HepG2 (cell line): ENCODE measurements at regions not wholly inside any gene's neighbourhood (a gene's known extent, or its start where the extent isn't known, plus 50 kb on each side); places are given as distances from the start of the nearest gene placed in this dataset.

Experiments used
- CHD2 ChIP-seq: IDR thresholded peaks from 2 replicates; pipeline ENCODE4 v1.6.1; 2011; ENCODE audit warnings: low read depth, low read length, improper control_type of control experiment
- JUN ChIP-seq: sonication (generic); formaldehyde crosslinking; IDR thresholded peaks from 2 replicates; pipeline ENCODE4 v1.4.0; 2020; ENCODE audit warnings: mild to moderate bottlenecking, missing genetic modification reagents
- KLF9 ChIP-seq: IDR thresholded peaks from 2 replicates; pipeline ENCODE4 v1.6.1; 2016; ENCODE audit warnings: low read depth
- NCOR1 ChIP-seq: fragments of 200-600 bp; sonication (generic); IDR thresholded peaks from 2 replicates; pipeline ENCODE4 v1.7.0; 2017; ENCODE audit warnings: antibody characterized with exemption, low read length, borderline replicate concordance
- NFIC ChIP-seq: IDR thresholded peaks from 2 replicates; pipeline ENCODE4 v1.6.1; 2012; ENCODE audit warnings: mild to moderate bottlenecking, low read length, inconsistent platforms
- RELA ChIP-seq: sonication (generic); formaldehyde crosslinking; IDR thresholded peaks from 2 replicates; pipeline ENCODE4 v1.4.0; 2020; ENCODE audit warnings: missing genetic modification reagents
- ZFP90 ChIP-seq: sonication (generic); formaldehyde crosslinking; IDR thresholded peaks from 2 replicates; pipeline ENCODE4 v1.8.0; 2022; ENCODE audit warnings: missing genetic modification reagents, mild to moderate bottlenecking, inconsistent platforms, borderline replicate concordance
- ZNF24 ChIP-seq: fragments of 450-650 bp; IDR thresholded peaks from 2 replicates; pipeline ENCODE4 v1.6.1; 2017; ENCODE audit warnings: antibody characterized with exemption, mild to moderate bottlenecking
- TF ChIP-seq, protein P1 (sequence below): IDR thresholded peaks from 2 replicates; pipeline ENCODE4 v1.6.1; 2018; ENCODE audit warnings: missing genetic modification reagents, mild to moderate bottlenecking, missing compliant biosample characterization
- TF ChIP-seq, protein P2 (sequence below): sonication (generic); formaldehyde crosslinking; IDR thresholded peaks from 2 replicates; pipeline ENCODE4 v1.5.0; 2020; ENCODE audit warnings: mild to moderate bottlenecking, missing genetic modification reagents, moderate library complexity
- TF ChIP-seq, protein P3 (sequence below), 2 experiments: sonication (generic) in 1 of 2; formaldehyde crosslinking in 1 of 2; IDR thresholded peaks; 2 replicates each; pipeline versions ENCODE4 v1.4.0 to v1.6.1; 2016 to 2020; ENCODE audit warnings: borderline replicate concordance in 1 of 2, low read depth in 1 of 2, mild to moderate bottlenecking in 1 of 2, missing genetic modification reagents in 1 of 2

DNA sequence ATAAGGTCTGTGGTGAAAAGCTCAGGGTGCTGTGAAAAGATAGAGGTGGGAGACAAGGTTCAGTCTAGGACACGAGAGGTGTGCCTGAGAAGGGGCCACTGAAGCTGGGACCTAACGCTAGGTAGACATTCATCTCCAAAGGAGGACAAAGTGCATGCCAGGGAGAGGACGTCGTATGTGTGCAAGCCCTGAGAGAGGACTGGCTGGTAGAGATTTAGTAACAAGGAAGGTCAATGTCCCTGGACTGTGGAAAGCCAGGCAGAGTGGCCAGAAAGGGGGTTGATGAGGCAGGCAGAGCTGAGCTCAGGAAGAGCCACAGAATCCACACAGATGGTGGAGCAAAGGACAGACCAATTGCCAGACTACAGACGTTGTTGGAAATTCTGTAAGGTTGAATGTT, 817.6 kb downstream of the CCSER2 start:
- TF ChIP-seq CHD2 (no peak), NFIC (no peak), KLF9 (no peak), ZNF24 (no peak), NCOR1 (no peak), ZFP90 (CRISPR knock-in tag) (no peak), JUN (no peak), RELA (CRISPR knock-in tag) (no peak)
- TF ChIP-seq, protein P1, sequence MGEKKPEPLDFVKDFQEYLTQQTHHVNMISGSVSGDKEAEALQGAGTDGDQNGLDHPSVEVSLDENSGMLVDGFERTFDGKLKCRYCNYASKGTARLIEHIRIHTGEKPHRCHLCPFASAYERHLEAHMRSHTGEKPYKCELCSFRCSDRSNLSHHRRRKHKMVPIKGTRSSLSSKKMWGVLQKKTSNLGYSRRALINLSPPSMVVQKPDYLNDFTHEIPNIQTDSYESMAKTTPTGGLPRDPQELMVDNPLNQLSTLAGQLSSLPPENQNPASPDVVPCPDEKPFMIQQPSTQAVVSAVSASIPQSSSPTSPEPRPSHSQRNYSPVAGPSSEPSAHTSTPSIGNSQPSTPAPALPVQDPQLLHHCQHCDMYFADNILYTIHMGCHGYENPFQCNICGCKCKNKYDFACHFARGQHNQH (CRISPR knock-in tag) = no peak
- TF ChIP-seq, protein P2, sequence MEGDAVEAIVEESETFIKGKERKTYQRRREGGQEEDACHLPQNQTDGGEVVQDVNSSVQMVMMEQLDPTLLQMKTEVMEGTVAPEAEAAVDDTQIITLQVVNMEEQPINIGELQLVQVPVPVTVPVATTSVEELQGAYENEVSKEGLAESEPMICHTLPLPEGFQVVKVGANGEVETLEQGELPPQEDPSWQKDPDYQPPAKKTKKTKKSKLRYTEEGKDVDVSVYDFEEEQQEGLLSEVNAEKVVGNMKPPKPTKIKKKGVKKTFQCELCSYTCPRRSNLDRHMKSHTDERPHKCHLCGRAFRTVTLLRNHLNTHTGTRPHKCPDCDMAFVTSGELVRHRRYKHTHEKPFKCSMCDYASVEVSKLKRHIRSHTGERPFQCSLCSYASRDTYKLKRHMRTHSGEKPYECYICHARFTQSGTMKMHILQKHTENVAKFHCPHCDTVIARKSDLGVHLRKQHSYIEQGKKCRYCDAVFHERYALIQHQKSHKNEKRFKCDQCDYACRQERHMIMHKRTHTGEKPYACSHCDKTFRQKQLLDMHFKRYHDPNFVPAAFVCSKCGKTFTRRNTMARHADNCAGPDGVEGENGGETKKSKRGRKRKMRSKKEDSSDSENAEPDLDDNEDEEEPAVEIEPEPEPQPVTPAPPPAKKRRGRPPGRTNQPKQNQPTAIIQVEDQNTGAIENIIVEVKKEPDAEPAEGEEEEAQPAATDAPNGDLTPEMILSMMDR (CRISPR knock-in tag) = no peak
- TF ChIP-seq, protein P3, sequence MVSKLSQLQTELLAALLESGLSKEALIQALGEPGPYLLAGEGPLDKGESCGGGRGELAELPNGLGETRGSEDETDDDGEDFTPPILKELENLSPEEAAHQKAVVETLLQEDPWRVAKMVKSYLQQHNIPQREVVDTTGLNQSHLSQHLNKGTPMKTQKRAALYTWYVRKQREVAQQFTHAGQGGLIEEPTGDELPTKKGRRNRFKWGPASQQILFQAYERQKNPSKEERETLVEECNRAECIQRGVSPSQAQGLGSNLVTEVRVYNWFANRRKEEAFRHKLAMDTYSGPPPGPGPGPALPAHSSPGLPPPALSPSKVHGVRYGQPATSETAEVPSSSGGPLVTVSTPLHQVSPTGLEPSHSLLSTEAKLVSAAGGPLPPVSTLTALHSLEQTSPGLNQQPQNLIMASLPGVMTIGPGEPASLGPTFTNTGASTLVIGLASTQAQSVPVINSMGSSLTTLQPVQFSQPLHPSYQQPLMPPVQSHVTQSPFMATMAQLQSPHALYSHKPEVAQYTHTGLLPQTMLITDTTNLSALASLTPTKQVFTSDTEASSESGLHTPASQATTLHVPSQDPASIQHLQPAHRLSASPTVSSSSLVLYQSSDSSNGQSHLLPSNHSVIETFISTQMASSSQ (IDR thresholded peaks at IDR 0.05; ENCODE audit: low read depth) = no peak
- TF ChIP-seq, protein P3 (CRISPR knock-in tag; IDR thresholded peaks at IDR 0.05; ENCODE audit: borderline replicate concordance) = no peak
